Nephron (organoid): ENCODE measurements at regions not wholly inside any gene's neighbourhood (a gene's known extent, or its start where the extent isn't known, plus 50 kb on each side); places are given as distances from the start of the nearest gene placed in this dataset.
A peak's percentile ranks its signal among the peaks of the same experiment; 100 is the strongest.
"Not testable (repeated sequence)": the region's sequence is repeated elsewhere in the genome, so short reads cannot be mapped to it uniquely, and the experiment has no call there.

Experiments used
- H3K27ac Mint-ChIP-seq, 3 experiments: 2 replicates each; pipeline ENCODE4 v1.8.0; 2020; ENCODE audit warnings: mixed read lengths in 3 of 3, mild to moderate bottlenecking in 2 of 3, moderate library complexity in 1 of 3
- H3K27me3 Mint-ChIP-seq: 2 replicates; pipeline ENCODE4 v1.8.0; 2021; ENCODE audit warnings: low read depth, mild to moderate bottlenecking, moderate library complexity, mixed read lengths
- H3K36me3 Mint-ChIP-seq: 2 replicates; pipeline ENCODE4 v1.8.0; 2020; ENCODE audit warnings: low read depth, mixed read lengths
- H3K4me1 Mint-ChIP-seq: 2 replicates; pipeline ENCODE4 v1.8.0; 2020; ENCODE audit warnings: mixed read lengths
- H3K4me3 Mint-ChIP-seq, 3 experiments: 2 replicates each; pipeline ENCODE4 v1.8.0; 2020; ENCODE audit warnings: mild to moderate bottlenecking in 3 of 3, mixed read lengths in 3 of 3, moderate library complexity in 2 of 3
- H3K9me3 Mint-ChIP-seq: 2 replicates; pipeline ENCODE4 v1.8.0; 2020; ENCODE audit warnings: mixed read lengths
- TF ChIP-seq, protein P1 (sequence below), 3 experiments: fragments of 200-600 bp; sonication (generic); IDR thresholded peaks; one replicate each; pipeline ENCODE4 v1.5.0; 2021; ENCODE audit warnings: antibody characterized with exemption in 3 of 3; ENCODE audit not compliant: unreplicated experiment in 3 of 3

DNA sequence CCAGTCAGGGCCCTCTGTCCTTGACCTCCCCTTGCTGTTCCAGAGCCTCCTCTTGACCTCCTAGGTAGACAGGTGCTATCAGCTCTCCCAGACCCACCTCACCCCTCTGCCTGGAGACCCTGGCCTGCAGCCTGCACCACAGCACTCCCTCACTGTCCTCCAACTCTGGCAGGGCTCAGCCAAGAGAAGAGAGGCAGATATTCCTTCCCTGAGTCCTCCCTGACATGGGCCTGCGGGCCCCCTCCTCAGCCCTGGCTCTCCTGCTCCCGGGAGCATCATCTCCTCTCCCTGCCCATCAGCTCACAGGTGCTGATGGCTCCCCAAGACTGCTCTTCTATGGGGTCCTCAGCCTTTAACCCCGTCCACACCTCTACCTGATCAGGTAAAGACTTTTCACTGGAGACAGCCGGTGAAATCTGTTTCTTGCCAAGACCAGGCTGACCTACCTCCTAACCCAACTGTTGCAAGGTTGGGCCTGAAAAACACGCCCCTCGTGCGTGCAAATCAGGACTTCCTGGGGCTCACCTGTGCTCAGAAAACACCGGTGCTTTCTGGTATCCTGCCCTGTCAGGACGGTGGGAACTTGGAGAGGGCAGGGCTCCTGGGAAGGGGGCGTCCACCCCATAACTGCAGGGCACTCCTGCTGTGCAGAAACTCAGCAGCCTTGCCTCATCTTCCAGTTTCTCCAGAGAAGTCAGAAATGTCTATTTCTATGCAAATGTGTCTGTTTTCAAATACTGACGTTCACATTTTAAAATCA, 160.7 kb downstream of the SHANK2 start:
- H3K27ac Mint-ChIP-seq = no peak overlapping the region
- no peak overlapping the region for H3K4me3 Mint-ChIP-seq
- H3K27me3 Mint-ChIP-seq = peaks cover 14% of the 10 kb centered on the region
- H3K9me3 Mint-ChIP-seq = no peaks in the 10 kb centered on the region
- H3K36me3 Mint-ChIP-seq = peaks cover 7% of the 10 kb centered on the region
- TF ChIP-seq, protein P1, sequence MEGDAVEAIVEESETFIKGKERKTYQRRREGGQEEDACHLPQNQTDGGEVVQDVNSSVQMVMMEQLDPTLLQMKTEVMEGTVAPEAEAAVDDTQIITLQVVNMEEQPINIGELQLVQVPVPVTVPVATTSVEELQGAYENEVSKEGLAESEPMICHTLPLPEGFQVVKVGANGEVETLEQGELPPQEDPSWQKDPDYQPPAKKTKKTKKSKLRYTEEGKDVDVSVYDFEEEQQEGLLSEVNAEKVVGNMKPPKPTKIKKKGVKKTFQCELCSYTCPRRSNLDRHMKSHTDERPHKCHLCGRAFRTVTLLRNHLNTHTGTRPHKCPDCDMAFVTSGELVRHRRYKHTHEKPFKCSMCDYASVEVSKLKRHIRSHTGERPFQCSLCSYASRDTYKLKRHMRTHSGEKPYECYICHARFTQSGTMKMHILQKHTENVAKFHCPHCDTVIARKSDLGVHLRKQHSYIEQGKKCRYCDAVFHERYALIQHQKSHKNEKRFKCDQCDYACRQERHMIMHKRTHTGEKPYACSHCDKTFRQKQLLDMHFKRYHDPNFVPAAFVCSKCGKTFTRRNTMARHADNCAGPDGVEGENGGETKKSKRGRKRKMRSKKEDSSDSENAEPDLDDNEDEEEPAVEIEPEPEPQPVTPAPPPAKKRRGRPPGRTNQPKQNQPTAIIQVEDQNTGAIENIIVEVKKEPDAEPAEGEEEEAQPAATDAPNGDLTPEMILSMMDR (IDR thresholded peaks at IDR 0.05; ENCODE audit: unreplicated experiment in 3 of 3) = no peak
- no peaks in the 10 kb centered on the region for H3K4me1 Mint-ChIP-seq

DNA sequence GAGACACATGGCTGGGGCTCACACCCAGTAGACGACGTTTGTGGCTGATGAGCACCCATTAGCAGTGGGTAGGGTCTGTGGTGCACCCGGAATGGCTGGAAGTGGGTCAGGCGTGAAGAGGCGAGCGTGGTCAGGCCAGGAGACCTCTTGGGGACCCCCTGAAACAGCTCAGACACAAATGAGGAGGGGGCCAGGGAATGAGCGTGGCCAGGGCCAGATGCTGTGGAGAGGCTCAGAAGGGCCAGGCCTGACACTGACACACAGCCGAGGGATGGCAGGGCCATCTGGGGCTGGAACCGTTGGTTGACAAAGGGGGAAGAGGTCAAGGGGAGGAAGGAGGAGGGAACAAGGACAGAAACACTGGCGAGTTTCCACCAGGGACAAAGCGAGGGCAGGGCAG, 162.8 kb downstream of the SHANK2 start:
- Mint-ChIP-seq H3K27ac (no peak overlapping the region), H3K4me1 (no peaks in the 10 kb centered on the region), H3K4me3 (no peak overlapping the region), H3K9me3 (no peaks in the 10 kb centered on the region), H3K27me3 (peaks cover 6% of the 10 kb centered on the region), H3K36me3 (peaks cover 7% of the 10 kb centered on the region)
- TF ChIP-seq, protein P1 (IDR thresholded peaks at IDR 0.05; ENCODE audit: unreplicated experiment in 3 of 3) = no peak

DNA sequence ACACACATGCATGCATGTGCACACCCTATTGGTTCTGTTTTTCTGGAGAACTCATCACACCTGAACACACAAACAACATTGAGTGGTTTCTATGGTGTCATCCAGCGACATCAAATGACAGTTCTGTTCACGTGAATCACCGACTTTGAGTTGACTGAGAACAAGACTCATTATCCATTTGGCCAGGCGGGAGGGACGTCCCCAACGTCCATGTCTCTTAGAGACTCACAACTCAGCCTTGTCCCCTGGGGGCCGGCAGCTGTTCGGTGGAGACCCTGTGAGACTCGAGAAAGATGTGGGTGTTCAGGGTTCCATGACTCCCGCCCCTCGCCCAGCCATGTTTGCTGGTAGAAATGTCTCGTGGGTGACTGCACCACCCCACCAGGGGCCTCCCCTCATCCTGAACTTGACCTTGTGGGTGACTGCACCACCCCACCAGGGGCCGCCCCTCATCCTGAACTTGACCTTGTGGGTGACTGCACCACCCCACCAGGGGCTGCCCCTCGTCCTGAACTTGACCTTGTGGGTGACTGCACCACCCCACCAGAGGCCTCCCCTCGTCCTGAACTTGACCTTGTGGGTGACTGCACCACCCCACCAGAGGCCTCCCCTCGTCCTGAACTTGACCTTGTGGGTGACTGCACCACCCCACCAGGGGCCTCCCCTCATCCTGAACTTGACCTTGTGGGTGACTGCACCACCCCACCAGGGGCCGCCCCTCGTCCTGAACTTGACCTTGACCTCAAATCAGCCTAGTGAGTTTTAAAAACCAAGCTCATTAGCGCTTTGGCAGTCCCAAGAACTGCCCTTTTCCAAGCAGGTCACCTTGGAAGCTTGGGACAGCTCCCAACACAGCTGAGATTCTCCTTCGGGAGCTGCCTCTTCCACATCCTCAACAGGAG, 163.8 kb downstream of the SHANK2 start:
- H3K27ac Mint-ChIP-seq, H3K9me3 Mint-ChIP-seq, H3K36me3 Mint-ChIP-seq: not testable (repeated sequence)

DNA sequence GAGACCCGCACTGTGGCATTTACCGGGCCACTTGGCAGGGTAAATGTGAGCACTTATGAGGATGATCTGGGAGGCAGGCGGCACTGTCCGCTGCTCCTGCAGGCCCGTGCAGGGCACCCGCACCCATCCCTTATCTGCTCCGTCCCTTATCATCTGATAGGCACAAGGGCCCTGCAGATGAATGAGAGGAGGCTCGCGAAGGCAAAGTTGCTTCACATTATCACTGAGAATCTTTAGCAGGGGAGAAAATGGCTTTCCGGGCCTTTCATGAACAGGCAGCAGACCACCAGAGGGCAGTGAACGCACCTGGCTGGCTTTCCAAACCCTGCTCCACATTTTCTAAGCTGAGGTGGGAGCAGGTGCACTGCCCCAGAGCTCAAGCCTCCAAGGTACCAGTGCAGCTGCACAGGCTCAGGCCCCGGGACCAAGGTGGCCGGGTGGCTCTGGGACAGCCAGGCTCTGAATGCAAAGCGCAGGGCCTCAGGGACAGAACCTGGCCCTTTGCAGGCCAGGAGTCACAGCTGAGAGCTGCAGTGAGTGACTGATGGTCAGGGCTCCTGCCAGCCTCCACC, 165.6 kb downstream of the SHANK2 start:
- no peak overlapping the region for H3K27ac Mint-ChIP-seq
- no peaks in the 10 kb centered on the region for H3K27me3 Mint-ChIP-seq
- peaks cover 4% of the 10 kb centered on the region for H3K36me3 Mint-ChIP-seq
- TF ChIP-seq, protein P1 (IDR thresholded peaks at IDR 0.05; ENCODE audit: unreplicated experiment in 3 of 3) = peak; percentile 65 to 71 (median 67)
- no peaks in the 10 kb centered on the region for H3K9me3 Mint-ChIP-seq
- no peak overlapping the region for H3K4me3 Mint-ChIP-seq
- H3K4me1 Mint-ChIP-seq = no peaks in the 10 kb centered on the region

More for the DNA sequence above, 163.8 kb downstream of the SHANK2 start:
- H3K4me3 Mint-ChIP-seq, H3K27me3 Mint-ChIP-seq, H3K4me1 Mint-ChIP-seq: not testable (repeated sequence)

DNA sequence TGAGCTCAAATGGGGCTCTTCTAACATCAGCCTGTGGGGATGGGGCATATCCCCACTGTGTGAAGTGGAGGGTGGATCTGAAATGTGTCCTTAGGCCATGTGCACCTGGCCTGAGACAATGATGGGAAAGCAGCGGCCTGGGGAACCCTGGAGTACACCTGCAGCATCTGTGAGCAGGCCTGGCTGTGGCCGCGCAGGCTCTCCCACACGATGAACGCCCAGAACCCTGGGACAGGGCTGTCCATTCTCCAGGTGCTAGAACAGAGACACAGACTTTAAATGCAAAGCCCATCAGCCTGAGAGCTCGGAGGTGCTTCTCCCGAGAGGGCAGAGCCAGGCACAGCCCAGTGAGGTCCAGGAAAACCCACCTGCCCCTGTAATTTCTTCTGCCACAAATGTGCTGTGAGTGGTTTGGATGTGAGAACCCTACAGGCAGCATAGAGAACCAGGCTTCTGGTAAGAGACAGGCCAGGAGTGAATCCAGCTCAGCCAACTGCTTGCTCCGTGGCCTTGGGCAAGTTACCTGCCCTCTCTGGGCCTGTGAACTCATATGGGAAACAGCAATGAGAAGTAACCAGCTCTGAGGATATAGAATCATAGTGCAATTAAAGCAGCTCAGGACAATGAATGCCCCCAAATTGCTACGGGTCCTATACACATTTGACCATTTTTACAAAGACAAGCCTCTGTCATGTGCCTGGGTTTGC, 167.9 kb downstream of the SHANK2 start:
- Mint-ChIP-seq H3K36me3 (peaks cover 4% of the 10 kb centered on the region), H3K9me3 (peaks cover 2% of the 10 kb centered on the region), H3K27ac (no peak overlapping the region), H3K27me3 (peaks cover 5% of the 10 kb centered on the region), H3K4me3 (no peak overlapping the region), H3K4me1 (peaks cover 5% of the 10 kb centered on the region)
- TF ChIP-seq, protein P1 (IDR thresholded peaks at IDR 0.05; ENCODE audit: unreplicated experiment in 3 of 3) = no peak

DNA sequence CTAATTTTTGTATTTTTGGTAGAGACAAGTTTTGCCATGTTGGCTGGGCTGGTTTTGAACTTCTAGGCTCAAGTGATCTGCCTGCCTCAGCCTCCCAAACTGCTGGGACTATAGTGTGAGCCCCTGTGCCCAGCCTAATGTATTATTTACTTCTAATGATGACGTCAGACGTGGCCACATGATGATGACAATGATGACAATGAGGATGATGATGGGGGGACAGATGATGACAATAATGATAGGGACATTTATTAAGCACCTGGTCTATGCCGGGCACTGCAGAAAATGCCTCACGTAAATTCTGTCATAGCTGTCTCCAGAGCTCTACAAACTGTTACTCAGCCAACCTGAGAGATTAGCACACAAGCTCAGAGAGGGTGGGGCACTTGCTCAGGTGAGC, 169.3 kb downstream of the SHANK2 start:
- peaks cover 8% of the 10 kb centered on the region for H3K9me3 Mint-ChIP-seq
- peaks cover 9% of the 10 kb centered on the region for H3K27me3 Mint-ChIP-seq
- H3K4me1 Mint-ChIP-seq = peaks cover 5% of the 10 kb centered on the region
- TF ChIP-seq, protein P1 (IDR thresholded peaks at IDR 0.05; ENCODE audit: unreplicated experiment in 3 of 3) = no peak
- peaks cover 11% of the 10 kb centered on the region for H3K36me3 Mint-ChIP-seq
- no peak overlapping the region for H3K27ac Mint-ChIP-seq
- no peak overlapping the region for H3K4me3 Mint-ChIP-seq
